Duodenal mucosa (tissue), 2 donors: ENCODE measurements at regions not wholly inside any gene's neighbourhood (a gene's known extent, or its start where the extent isn't known, plus 50 kb on each side); places are given as distances from the start of the nearest gene placed in this dataset.

Source experiments
- H3K27ac ChIP-seq: one replicate; pipeline ENCODE4 v1.7.0; 2013; ENCODE audit warnings: low read depth, low read length
- H3K27me3 ChIP-seq, 2 donors: one replicate each; pipeline ENCODE4 v1.7.0; 2013; ENCODE audit warnings: low read length in 2 of 2, control low read depth in 1 of 2; ENCODE audit not compliant: insufficient read depth in 2 of 2, control insufficient read depth in 1 of 2
- H3K36me3 ChIP-seq, 2 donors: one replicate each; pipeline ENCODE4 v1.7.0; 2013; ENCODE audit warnings: low read length in 2 of 2, control low read depth in 1 of 2; ENCODE audit not compliant: insufficient read depth in 2 of 2, control insufficient read depth in 1 of 2
- H3K4me1 ChIP-seq, 2 donors: one replicate each; pipeline ENCODE4 v1.7.0; 2013; ENCODE audit warnings: low read length in 2 of 2, control low read depth in 1 of 2; ENCODE audit not compliant: insufficient read depth in 2 of 2, control insufficient read depth in 1 of 2
- H3K4me3 ChIP-seq, 2 donors: one replicate each; pipeline ENCODE4 v1.7.0; 2013; ENCODE audit warnings: low read length in 2 of 2, low read depth in 1 of 2
- H3K9ac ChIP-seq, 2 donors: one replicate each; pipeline ENCODE4 v1.7.0; 2013; ENCODE audit warnings: low read length in 2 of 2, low read depth in 1 of 2
- H3K9me3 ChIP-seq, 2 donors: one replicate each; pipeline ENCODE4 v1.7.0; 2013; ENCODE audit warnings: low read length in 2 of 2, control low read depth in 1 of 2; ENCODE audit not compliant: control insufficient read depth in 1 of 2

DNA sequence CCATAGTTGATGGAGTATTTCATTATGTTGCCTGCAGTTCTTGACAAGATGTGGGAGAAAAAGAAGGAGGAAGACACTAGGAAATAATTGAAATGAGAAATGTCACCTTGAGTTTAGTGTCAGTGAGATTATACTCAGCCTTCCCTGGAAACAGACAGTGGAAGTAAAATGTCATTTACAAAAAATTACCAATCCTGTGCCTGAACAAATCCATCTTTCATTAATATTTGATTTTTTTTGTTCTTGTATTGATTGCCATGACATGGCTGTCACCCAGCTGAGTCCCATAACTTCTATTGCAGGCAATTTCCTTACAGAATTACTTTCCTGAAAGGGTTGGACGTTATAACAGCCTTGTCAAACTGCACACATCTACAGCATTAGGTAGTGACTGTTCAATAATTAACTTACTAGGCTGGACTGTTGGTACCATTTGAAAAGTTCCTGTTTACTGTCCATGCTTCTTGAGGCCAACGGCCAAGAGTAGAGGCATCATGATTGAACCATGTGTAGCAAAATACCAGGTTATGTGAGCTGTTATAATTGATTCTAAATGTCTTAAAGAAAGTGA, 572.2 kb upstream of the LMCD1 start:
- Histone ChIP-seq H3K9ac (no peak overlapping the region), H3K9me3 (no peaks in the 10 kb centered on the region), H3K36me3 (no peaks in the 10 kb centered on the region), H3K27me3 (no peaks in the 10 kb centered on the region), H3K4me1 (no peaks in the 10 kb centered on the region), H3K27ac (no peak overlapping the region), H3K4me3 (no peak overlapping the region)

DNA sequence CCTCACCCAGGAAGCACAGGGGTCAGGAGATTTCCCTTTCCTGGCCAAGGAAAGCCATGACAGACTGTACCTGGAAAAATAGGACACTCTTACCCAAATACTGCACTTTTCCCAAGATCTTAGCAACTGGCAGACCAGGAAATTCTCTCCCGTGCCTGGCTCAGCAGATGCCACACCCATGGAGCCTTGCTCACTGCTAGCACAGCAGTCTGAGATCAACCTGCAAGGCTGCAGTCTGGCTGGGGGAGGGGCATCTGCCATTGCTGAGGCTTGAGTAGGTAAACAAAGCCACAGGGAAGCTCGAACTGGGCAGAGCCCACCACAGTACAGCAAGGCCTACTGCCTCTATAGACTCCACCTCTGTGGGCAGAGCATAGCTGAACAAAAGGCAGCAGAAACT, 567.3 kb upstream of the LMCD1 start:
- Histone ChIP-seq H3K9ac (no peak overlapping the region), H3K27ac (no peak overlapping the region), H3K4me3 (no peak overlapping the region), H3K9me3 (no peaks in the 10 kb centered on the region), H3K36me3 (no peaks in the 10 kb centered on the region), H3K27me3 (no peaks in the 10 kb centered on the region), H3K4me1 (no peaks in the 10 kb centered on the region)

GRCh38 chr3:7947930-7948329, 553.7 kb upstream of the LMCD1 start:
- Histone ChIP-seq H3K27me3 (no peaks in the 10 kb centered on the region), H3K27ac (no peak overlapping the region), H3K36me3 (no peaks in the 10 kb centered on the region), H3K4me1 (no peaks in the 10 kb centered on the region), H3K9me3 (no peaks in the 10 kb centered on the region), H3K9ac (no peak overlapping the region), H3K4me3 (no peak overlapping the region)

DNA sequence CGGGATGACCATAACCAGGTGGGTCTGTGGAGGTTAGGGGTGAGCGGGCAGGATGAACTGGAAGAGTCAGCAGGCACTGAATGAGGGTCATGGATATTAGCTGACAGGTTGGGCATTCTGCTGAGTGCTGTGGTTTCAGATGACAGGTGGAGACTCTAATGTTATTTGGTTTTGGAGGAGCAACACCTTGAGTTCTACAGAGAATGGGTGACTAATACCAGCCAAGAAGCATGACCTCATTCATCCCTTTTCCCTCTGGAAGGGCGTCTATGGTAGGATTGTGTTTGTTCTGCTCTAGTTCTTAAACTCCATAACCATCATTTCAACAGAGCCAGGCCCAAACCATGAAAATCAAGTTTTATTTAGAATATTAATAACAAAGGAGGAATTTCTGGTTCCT, 550.7 kb upstream of the LMCD1 start:
- H3K9ac ChIP-seq = no peak overlapping the region

DNA sequence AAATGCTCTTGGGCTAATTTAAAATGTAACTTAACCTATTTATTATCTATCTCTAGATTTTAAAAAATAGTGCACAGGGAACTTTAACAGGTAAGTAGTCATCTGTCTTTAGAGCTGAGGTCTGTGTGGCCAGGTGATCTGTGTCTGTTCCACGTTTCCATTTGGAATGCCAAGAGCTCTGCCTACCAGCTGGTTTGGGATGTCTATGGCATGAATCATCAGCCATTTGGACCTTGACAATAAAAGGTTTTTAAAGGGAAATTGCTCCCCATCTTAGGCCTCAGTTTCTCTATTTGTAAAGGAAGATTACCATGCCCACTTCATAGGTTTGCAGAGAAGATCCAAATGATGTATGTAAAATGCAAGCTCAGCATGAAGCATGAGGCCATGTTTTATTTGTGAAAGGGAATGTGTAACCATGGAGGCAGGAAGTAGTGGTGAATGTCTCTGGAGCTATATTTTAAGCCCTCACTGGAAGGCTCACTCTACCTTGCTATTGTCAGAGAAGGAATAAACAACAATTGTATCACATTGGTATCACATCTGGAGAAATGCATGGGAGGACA, 548.1 kb upstream of the LMCD1 start:
- H3K27ac ChIP-seq = no peak overlapping the region
- H3K9me3 ChIP-seq = no peaks in the 10 kb centered on the region
- no peak overlapping the region for H3K9ac ChIP-seq
- H3K4me1 ChIP-seq = no peaks in the 10 kb centered on the region
- no peaks in the 10 kb centered on the region for H3K36me3 ChIP-seq
- no peaks in the 10 kb centered on the region for H3K27me3 ChIP-seq
- no peak overlapping the region for H3K4me3 ChIP-seq

More for the DNA sequence above, 550.7 kb upstream of the LMCD1 start:
- Histone ChIP-seq H3K36me3 (no peaks in the 10 kb centered on the region), H3K27ac (no peak overlapping the region), H3K9me3 (no peaks in the 10 kb centered on the region), H3K4me3 (no peak overlapping the region), H3K27me3 (no peaks in the 10 kb centered on the region), H3K4me1 (no peaks in the 10 kb centered on the region)

DNA sequence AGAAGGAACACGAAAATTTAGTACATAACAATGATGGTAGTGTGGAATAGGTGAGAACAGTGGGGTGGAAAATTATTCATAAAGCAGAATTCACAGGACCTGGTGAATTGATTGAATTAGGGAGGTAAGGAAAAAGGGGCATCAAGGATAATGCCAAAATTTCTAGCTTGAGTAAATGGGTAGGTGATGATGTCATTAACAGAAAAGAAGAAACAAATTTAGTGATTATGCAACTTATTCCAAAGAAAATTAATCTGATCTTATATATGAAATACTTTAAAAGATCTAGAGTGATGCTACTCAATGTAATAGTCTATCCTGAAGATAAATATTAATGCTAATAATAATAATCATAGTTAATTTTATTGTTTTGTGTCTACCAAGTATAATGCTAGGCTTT, 544.6 kb upstream of the LMCD1 start:
- Histone ChIP-seq H3K9ac (no peak overlapping the region), H3K4me1 (no peaks in the 10 kb centered on the region), H3K27me3 (no peaks in the 10 kb centered on the region), H3K27ac (no peak overlapping the region), H3K9me3 (no peaks in the 10 kb centered on the region), H3K4me3 (no peak overlapping the region), H3K36me3 (no peaks in the 10 kb centered on the region)

DNA sequence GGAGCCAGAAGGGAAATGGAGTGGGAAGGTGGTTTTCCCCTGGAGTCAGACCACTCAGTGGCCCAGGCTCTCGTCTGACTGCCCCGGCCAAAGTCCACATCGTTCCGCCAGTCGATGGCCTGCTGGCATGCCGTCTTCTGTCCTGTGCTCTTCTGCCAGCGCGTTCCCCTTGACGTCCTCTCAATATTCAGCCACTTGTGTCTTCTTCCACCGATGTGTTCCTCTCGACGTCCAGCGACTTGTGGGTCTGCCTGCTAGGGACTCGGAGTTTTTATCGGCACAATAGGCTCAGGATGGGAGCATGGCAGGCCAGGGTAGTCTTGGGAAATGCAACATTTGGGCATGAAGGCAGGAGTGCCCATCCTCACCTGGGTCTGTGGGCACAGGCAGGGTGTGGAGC, 542.5 kb upstream of the LMCD1 start:
- H3K27me3 ChIP-seq = no peaks in the 10 kb centered on the region
- no peak overlapping the region for H3K27ac ChIP-seq
- no peak overlapping the region for H3K4me3 ChIP-seq
- no peak overlapping the region for H3K9ac ChIP-seq
- no peaks in the 10 kb centered on the region for H3K9me3 ChIP-seq
- no peaks in the 10 kb centered on the region for H3K4me1 ChIP-seq
- H3K36me3 ChIP-seq = no peaks in the 10 kb centered on the region

- Histone ChIP-seq H3K36me3 (no peaks in the 10 kb centered on the region), H3K4me1 (no peaks in the 10 kb centered on the region), H3K4me3 (no peak overlapping the region), H3K9ac (no peak overlapping the region), H3K27me3 (no peaks in the 10 kb centered on the region), H3K27ac (no peak overlapping the region), H3K9me3 (no peaks in the 10 kb centered on the region)
These were observed 541.0 kb upstream of the LMCD1 start for GRCh38 chr3:7960601-7961000.

DNA sequence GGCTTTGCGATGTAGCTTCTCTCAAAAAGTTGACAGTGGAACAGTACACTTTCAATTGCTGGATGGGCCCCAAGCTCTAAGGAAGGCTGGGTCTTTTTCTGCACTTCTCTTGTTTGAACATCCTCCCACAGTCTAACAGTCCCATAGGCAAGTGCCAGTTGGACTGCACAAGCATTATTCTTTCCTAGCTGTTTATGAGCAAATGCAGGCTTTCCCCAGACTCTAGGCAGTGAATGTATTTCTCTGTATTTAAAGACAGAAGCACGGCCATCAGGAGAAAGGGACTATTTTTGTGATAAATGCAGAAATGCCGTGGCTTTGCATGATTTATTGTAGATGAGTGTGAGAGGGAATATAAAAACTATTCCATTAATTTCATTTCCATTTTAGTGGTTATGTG, 539.3 kb upstream of the LMCD1 start:
- H3K9ac ChIP-seq = no peak overlapping the region
- H3K4me1 ChIP-seq = no peaks in the 10 kb centered on the region
- H3K36me3 ChIP-seq = no peaks in the 10 kb centered on the region
- H3K27ac ChIP-seq = no peak overlapping the region
- H3K4me3 ChIP-seq = no peak overlapping the region
- H3K9me3 ChIP-seq = no peaks in the 10 kb centered on the region
- H3K27me3 ChIP-seq = no peaks in the 10 kb centered on the region

GRCh38 chr3:7964899-7965298, 536.7 kb upstream of the LMCD1 start:
- Histone ChIP-seq H3K9me3 (no peaks in the 10 kb centered on the region), H3K4me1 (no peaks in the 10 kb centered on the region), H3K9ac (no peak overlapping the region), H3K36me3 (no peaks in the 10 kb centered on the region), H3K4me3 (no peak overlapping the region), H3K27me3 (no peaks in the 10 kb centered on the region), H3K27ac (no peak overlapping the region)

DNA sequence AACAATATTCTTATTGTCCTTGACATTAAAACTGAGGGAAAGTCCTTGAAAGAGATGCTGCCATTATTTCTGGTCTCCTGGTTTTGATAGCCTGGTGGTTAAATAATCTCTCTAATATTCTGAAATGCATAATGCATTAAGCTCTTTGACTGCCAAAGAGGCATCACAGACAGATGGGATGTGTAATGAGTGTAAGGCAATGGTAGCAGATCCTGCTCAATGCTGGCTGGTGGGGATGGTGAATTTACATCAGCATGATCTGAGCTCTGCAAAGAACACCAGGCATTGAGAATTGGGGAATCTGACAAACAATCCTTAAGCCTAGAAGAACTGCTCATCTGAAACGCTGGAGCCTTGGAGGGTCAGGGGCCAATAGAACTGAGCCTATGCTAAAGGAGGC, 528.6 kb upstream of the LMCD1 start:
- no peak overlapping the region for H3K27ac ChIP-seq

More for the DNA sequence above, 528.6 kb upstream of the LMCD1 start:
- Histone ChIP-seq H3K9me3 (no peaks in the 10 kb centered on the region), H3K4me3 (no peak overlapping the region), H3K9ac (no peak overlapping the region), H3K4me1 (no peaks in the 10 kb centered on the region), H3K27me3 (no peaks in the 10 kb centered on the region), H3K36me3 (no peaks in the 10 kb centered on the region)
